ENCODE measurements at regions not wholly inside any gene's neighbourhood (a gene's known extent, or its start where the extent isn't known, plus 50 kb on each side); places are given as distances from the start of the nearest gene placed in this dataset.

- no peak overlapping the region for H3K4me3 ChIP-seq (ENCODE audit: low read depth, low read length)
- no peak for DNase-seq (ENCODE audit: low read depth)
- TF ChIP-seq, protein P1, sequence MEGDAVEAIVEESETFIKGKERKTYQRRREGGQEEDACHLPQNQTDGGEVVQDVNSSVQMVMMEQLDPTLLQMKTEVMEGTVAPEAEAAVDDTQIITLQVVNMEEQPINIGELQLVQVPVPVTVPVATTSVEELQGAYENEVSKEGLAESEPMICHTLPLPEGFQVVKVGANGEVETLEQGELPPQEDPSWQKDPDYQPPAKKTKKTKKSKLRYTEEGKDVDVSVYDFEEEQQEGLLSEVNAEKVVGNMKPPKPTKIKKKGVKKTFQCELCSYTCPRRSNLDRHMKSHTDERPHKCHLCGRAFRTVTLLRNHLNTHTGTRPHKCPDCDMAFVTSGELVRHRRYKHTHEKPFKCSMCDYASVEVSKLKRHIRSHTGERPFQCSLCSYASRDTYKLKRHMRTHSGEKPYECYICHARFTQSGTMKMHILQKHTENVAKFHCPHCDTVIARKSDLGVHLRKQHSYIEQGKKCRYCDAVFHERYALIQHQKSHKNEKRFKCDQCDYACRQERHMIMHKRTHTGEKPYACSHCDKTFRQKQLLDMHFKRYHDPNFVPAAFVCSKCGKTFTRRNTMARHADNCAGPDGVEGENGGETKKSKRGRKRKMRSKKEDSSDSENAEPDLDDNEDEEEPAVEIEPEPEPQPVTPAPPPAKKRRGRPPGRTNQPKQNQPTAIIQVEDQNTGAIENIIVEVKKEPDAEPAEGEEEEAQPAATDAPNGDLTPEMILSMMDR (IDR thresholded peaks at IDR 0.05; ENCODE audit: insufficient read depth, low read length): no peak
These were observed 68.1 kb upstream of the ITPRID1 start for GRCh38 chr7:31445686-31446355.

DNA sequence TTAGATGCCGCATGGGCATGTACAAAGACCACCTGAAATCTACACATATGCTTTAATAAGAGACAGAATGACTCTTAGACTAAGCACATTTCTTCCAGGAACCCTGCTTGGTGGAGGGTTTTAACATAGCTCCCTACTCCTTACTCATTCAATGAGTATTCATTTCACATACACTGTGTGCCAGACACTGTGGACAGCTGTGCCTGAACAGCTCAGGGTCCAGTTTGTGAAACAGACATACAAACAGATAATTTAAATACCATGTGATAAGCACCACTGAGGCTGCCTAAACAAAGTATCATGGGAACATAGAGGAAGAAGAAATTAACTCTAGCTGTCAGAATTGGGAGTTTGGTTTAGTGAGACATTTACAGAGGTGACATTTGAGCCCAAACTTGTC, 65.2 kb upstream of the ITPRID1 start:
- no peak for DNase-seq (ENCODE audit: low read depth)
- TF ChIP-seq, protein P1 (IDR thresholded peaks at IDR 0.05; ENCODE audit: insufficient read depth, low read length): no peak
- no peak overlapping the region for H3K4me3 ChIP-seq (ENCODE audit: low read depth, low read length)

DNA sequence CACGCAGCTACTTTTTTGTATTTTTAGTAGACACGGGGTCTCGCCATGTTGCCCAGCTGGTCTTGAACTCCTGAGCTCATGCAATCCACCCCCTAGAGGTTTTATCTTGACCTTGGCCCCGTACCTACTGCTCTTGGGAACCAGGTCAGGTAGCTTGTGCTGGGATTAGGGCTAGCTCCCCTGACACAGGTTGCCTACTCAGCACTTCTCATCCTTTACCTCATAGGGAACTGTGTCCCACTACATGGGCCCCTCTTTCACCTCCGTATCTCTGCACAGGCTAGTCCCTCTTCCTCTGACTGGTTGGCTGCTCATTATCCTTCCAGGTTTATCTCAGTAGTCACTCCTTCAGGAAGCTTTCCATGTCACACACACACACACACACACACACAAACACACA, 58.0 kb upstream of the ITPRID1 start:
- TF ChIP-seq, protein P1 (IDR thresholded peaks at IDR 0.05; ENCODE audit: insufficient read depth, low read length): no peak
- H3K4me3 ChIP-seq (ENCODE audit: low read depth, low read length): no peak overlapping the region
- no peak for DNase-seq (ENCODE audit: low read depth)

DNA sequence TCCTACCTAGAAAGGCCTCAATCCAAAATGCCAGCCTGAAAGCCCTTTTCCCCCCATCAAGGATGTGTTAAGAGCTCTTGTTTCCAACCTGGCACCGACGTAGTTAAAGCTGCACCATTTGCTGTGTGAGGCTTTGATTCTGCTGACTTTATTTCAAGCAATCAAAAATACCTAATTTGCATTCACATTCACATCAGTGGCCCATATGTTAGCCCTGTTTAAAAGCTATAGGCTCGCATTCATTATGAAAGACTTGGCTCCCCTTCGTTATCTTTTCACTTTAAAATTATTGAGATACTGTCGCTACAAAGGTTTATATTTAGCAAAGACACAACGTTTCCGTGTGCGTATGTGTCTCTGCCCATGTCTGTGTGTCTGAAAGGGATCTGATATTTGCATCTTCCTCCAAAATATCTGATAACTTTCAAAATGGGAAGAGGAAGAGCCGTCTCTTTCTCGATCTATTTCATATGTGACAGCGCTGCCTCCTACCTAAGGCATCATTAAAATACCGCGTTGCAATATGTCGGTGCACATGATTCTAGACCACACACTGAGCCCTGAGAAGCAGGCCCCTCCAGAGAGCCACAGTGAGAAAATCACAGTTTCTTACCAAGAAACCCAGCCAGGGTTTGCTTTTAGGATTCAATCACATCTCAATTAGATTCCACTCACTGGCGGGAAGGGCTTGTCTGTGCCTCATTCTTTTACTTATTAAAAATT, 57.1 kb upstream of the ITPRID1 start:
- DNase-seq (ENCODE audit: low read depth): no peak
- no peak overlapping the region for H3K4me3 ChIP-seq (ENCODE audit: low read depth, low read length)
- TF ChIP-seq, protein P1 (IDR thresholded peaks at IDR 0.05; ENCODE audit: insufficient read depth, low read length): no peak

DNA sequence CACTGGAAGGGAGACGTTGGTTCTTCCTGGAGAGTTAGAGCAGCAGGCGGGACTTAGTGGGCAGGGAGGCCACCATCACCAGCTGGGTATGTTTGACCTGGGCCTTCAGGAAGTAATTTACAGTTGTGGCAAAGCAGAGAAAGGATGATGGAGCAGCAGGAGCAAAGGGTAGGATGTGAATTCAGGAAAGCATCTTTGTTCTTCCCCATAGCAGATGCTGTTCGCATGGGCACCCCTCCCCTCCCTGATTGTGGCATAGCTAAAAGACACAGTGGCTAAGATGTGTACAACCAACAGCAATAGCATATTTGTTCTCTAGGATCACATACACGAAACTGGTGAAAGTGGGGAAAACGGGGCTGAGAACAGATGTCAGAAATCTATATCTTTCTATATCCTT, 56.3 kb upstream of the ITPRID1 start:
- TF ChIP-seq, protein P1 (IDR thresholded peaks at IDR 0.05; ENCODE audit: insufficient read depth, low read length): no peak
- no peak for DNase-seq (ENCODE audit: low read depth)
- H3K4me3 ChIP-seq (ENCODE audit: low read depth, low read length): no peak overlapping the region

DNA sequence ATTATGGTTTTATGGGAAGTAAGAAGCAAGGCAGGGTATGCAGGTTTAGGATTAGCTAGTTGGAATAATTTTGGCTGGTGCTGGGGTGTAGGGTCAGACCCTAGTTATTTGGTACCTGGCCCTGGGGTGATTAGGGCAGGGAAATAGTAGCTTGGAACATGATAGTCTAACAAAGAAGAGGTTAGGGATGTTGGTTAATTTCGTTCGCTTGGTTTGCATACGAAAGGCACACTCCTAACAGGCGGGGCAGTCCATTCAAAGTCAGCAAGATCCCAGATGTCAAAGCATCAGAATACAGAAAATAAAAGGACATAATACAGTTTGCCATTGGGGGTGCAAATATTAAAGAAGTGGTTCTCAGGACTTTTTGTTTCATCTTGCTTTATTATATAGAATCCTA, 55.7 kb upstream of the ITPRID1 start:
- H3K4me3 ChIP-seq (ENCODE audit: low read depth, low read length): no peak overlapping the region
- TF ChIP-seq, protein P1 (IDR thresholded peaks at IDR 0.05; ENCODE audit: insufficient read depth, low read length): no peak
- DNase-seq (ENCODE audit: low read depth): no peak

Measured in fibroblast of the aortic adventitia (primary cell).